Glomerular visceral epithelial cell (primary cell): ENCODE measurements at regions not wholly inside any gene's neighbourhood (a gene's known extent, or its start where the extent isn't known, plus 50 kb on each side); places are given as distances from the start of the nearest gene placed in this dataset.

ENCODE experiments used
- DNase-seq: peaks from one replicate; pipeline ENCODE4 v3.0.0-alpha.2; 2016; ENCODE audit errors: extremely low spot score

DNA sequence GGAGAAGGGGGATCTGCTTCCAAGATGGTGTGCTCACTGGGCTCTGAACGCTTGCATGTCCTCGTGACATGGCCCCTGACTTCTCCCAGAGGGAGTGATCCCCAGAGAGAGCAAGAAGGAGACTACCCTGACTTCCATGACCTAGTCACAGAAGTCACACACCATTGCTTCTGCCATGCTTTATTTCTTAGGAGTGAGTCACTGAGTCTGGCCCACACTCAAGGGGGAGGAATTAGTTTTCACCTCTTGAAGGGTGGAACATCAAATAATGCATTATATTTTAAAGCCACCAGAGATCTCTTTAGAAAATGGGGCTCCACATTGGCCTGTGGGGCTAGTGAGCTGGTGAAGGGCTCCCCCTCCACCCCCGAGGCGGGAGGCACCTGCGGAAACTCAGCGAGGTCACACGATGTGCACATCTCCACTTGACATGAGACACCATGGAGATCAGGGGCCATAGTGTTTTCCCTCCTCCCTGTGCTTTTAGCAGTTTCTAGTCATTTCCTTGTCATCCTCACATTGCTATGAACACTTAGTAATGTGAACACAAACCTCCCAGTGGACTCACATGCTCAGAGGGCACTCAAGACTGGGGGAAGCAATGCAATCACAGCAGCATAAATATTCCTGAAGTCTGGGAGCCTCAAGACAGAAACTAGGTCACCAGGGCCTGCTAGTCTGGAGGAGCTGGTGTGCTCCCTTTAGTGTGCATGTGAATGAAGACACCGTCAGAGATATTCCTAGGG is 87.4 kb upstream of the FZD10 start:
- DNase-seq: no peak

DNA sequence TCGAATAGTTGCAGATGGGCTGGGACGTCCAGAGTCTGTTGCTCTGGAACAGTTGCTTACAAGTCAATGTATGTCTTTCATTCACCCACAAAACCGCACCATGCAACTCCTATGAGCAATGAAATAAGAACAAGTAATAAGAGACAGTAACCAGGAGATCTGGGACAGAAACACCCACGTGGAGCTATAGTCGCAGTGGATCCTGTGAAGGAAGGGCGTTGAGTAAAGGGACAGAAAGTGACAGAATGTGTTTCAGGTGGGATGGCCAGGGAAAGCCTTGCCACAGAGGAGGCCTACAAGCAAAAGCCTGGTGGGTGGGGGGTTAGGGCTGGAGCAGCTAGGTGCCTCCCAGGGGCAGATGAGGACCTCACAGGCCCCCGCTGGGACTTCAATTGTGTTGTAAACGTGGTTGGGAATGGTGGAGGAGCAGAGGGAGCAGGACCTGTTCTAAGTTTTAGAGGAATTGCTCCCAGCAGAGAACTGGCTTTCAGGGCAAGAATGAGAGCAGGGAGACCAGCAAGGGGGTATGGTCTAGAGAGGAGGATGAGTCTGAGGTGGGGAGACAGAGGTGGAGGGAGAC is 86.7 kb upstream of the FZD10 start:
- DNase-seq: no peak

DNA sequence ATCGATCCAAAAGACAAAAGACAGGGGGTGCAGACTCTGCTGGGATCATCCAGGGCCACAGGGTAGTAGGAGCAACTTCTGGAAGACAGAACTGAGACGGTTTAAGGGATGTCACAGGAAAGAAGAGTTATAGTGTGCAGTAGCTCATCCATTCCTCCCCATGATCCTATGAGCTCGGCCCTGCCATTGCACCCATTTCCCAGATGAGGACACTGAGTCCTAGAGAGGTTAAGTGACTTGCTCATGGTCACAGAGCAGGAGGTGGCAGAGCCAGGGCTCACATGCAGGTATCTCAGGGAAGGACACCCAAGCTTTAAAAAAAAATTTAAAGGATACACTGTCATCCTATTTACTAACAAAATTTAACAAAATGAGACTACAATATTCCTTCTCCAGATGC is 86.1 kb upstream of the FZD10 start:
- no peak for DNase-seq

DNA sequence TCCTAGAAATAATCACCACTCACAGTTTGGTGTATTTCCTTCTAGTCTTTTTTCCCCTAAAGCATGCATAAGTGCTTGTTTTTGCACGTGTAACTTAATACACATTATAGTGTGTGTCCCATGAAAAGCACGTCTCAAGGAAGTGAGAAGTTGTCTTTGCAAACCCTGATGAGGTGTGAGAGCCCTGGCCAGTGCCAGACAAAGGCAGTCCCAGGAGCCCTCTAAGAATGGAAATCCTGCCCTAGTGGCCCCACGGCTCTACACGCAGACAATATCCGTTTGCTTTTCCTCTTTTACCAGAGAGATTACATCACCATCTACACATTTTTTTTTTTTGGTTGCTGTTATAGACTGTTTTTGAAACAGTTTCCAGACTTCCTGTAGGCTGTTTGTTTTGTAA is 85.5 kb upstream of the FZD10 start:
- no peak for DNase-seq

DNA sequence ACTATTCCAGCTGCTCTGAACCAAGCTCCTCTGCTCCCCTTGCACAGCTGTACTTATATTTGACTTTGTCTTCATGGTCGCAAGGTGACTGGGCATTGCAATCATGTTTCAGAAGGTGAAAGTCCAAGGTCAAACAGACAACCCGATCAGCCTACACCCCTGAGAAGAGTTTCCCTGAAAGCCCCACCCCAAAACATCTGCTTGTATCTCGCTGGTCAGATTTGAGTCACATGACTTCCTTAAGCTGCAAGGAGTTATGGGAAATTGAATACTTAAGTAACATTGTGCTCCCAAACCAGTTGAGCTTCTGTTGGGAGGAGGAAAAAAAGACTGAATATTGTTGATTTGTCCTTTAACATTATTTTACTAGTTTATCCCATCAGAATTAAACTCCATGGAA is 83.4 kb upstream of the FZD10 start:
- no peak for DNase-seq

DNA sequence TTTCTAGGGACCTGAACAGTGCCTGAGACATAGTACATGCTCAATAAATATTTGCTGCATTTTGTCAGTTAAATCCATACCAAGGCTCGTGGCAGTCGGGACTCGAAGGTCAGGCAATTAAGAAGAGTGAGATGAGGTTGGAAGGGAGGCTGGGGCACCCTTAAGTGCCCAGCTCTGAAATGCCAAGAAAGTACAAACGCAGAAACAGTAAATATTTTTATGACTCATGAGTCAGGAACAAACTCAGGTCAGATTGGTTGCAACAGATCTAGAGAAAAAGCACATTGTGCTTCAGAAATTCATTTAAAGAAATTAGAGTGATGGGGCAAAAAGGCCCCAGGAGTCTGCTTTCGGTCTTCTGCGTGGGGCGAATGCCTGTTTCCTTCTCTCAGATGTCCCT is 83.0 kb upstream of the FZD10 start:
- no peak for DNase-seq

DNA sequence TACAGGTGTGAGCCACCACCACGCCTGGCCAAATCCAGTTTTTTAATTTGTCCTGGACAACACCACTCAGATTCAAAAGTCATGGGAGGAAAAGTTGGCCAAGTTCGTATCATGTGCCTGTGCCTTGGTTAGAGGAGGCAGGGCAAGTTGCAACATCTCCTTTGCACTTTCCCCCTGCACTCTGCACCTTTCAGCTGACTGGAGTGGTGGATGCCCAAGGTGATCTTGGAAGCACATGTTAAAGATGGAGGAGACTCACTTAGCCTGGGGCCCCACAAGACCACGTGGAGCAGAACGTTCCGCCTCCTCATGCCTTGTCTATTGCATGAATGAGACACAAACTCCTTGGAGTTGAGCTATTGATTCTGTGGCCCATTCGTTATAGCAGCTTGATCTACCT is 82.1 kb upstream of the FZD10 start:
- no peak for DNase-seq

DNA sequence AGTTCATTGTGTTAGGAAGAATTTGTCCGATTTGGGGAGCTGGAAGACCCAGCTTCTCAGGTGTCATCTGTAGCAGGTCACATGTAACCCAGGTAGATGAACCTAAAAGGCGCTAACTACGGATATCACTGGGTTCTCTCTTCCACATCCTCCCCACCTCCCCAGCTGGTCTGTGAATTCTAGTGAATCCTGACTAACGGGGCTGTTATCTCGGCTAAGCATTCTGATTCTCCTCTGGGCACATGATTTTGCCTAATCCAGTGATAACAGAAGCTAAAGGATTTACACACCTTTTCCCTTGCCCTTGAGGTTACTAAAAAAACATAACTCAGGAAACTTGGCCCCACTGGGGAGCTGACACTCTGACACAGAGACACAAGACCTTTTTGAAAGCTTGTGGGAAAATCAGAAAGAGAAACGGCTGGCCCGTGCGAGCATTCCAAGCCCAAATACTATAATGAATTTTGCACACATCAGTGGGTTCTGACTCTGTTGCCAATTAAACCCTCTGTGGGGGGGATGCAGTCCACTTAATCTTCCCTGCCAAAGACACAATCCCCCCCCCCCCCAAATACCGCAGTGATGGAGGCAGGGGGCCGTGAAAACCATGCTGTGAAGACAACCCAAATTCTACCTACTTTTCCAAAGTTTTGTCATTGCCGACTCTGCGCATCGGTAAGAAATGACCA is 81.0 kb upstream of the FZD10 start:
- DNase-seq: no peak

DNA sequence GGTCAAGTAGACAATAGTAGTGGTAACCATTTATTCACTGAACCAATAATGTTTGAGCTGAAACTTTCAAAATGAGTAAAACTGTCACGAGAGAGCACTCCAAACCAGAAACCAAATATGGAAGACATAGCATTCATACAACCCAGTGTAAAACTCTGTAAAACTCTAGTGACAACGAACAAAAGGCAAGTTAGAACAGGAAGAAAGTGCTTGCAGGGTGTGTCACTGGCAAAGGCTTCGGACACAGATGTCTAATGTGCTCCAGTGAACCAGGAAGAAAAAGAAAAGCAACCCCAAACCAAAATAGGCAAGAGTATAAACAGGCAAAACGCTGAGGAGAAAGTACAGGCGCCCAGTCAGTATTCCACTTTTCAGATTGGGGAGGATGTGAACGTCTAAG is 79.3 kb upstream of the FZD10 start:
- no peak for DNase-seq

DNA sequence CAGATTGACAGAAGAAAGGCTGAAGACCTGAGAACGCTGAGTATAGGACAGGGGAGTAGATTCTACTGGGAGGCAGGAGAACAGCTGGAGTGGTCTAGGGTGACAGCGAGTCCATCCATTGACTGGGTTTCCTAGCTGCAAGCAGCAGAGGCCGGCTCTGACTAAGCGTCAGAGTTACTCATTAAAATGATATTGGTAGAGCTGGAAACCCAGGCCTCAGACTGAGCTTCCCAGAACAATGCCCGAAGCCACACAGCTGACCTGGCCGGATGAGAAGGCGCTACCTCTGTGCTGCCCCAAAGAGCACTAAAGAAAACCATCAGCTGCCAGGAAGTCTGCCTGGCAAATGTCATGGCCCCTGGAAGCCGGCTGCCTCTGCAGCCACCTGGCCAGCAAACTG is 78.5 kb upstream of the FZD10 start:
- no peak for DNase-seq

DNA sequence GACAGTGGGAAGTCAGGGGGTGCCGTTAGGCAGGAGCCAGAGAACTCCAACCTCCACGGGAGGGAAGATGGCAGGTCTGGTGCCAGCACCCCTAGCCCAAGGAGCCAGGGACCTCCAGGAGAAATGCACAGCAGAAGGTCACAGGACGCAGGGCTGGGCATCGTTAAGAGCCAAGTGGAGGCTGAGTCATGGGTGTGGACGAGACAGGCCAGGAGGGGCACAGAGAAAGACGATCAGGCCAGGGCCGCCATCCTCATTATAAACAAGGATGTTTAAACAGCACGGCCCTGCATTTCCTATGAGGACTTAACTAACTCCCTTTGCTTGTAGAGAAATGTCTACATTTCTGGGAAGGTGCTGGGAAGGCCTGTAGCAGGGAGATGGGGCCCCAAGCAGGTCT is 77.9 kb upstream of the FZD10 start:
- DNase-seq: no peak

DNA sequence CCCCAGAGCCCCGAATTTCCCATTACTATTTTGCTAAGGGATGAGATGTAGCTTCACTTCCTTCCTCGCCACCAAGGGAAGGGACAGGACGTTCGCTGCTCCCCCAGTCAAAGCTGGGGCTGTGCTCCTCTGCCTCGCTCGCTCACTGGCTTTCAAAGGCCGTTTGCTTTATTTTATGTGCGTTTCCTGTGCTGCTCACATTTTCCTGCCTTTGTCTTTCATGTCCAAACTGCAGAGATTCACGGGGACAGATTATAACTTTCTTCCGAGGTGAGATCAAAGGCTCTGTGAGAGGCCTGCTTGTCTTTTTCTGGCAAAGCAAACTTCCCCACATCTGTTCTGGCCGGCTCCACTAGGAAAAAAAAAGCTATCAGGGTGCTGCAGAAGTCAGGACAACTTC is 76.0 kb upstream of the FZD10 start:
- DNase-seq: no peak

DNA sequence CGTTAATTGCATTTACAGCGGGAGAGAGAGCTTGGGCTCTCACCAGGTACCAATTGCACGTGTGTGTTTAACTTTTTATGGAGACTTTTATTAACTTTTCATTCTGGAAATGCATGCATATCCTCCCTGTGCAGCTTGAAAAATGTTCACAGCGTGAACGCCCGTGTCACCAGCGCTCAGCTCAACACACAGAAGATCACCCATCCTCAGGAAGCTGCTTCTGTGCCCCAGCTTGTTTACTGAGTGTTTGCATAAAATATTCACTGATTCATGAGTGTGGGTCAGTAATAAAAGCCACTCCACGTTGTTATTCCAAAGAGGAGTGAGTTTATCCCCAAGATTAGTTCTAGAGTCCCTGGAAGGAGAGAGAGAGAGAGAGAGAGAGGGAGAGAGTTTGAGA is 75.5 kb upstream of the FZD10 start:
- no peak for DNase-seq

DNA sequence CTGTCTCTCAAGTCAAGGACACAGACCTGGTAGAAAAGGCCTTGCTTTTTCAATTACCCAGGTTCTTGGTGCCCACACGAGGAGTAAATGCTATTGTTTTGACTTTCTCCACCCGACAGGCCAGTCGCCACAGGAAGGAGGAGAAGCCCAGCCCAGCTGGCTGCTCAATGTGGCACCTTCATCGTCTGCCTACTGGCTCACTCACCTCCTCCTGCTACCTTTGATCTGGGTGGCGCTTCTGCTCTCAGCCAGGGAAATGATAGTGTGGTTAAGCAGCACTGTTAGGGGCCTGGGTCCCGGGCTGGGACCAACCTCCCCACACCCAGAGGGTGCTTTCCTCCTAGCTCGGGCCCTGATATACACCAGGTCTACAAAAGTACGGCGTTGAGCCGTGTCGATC is 75.0 kb upstream of the FZD10 start:
- no peak for DNase-seq

DNA sequence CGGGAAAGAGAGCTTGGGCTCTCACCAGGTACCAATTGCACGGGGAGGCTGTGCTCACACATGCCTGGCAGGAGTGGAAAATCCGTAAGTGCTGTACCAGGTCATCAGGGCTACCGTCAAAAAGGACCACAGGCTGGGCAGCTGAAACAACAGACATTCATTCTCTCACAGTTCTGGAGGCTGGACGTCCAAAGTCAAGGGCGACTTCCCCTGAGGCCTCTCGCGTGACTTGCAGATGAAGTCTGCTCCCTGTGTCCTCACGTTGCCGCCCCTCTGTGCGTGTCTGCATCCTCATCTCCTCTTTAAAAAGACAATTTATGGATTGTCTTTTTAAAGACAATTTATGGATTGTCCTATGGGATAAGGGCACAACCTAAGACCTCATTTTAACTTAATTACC is 73.8 kb upstream of the FZD10 start:
- no peak for DNase-seq

DNA sequence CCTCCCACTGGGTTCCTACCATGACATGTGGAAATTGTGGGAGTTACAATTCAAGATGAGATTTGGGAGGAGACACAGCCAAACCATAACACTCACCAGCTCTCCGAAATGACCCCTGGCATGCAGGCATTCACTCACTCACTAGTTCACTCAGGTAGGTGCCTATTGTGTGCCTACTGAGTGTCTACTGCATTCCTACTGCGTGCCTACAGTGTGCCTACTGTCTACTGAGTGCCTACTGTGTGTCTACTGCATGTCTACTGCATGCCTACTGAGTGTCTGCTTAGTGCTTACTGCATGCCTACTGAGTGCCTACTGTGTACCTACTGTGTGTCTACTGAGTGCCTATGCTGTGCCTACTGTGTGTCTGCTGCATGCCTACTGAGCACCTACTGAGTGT is 71.7 kb upstream of the FZD10 start:
- DNase-seq: no peak

DNA sequence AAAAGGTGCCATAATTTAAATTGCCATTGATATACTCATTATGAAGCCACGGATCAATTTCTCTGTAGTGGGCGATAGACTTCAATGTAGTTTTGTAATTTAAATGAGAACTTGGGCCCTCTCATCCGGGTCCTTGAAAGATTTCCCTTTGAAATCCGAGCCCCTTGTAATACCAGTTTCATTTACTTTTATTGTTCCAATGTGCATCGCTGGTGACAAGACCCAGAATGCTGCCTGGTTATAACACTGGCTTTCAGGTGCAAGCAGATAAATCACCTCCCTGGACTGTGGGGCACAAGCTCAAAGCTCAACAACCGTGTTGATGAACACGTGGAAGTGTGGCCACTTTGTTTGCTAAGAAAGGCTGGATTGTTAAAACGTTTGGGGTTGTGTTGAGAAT is 68.9 kb upstream of the FZD10 start:
- no peak for DNase-seq

DNA sequence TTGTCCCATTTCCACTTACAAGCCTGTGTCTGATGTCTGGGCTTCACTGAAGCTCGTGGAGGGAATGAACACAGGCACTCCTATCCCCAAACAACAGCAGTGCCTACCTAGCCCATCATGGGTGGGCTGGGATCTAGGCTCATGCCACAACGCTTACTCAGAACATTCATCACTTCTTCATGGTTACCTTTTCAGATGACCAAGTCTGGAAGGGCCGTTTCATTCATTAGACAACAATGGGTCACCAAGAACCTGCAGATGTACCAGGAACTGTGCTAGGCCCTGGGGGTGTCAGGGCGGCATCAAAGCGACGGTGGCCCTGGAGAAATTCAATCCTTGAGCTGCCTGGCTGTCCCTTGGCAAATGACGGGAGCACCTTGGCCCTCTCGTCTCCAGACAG is 64.9 kb upstream of the FZD10 start:
- no peak for DNase-seq

DNA sequence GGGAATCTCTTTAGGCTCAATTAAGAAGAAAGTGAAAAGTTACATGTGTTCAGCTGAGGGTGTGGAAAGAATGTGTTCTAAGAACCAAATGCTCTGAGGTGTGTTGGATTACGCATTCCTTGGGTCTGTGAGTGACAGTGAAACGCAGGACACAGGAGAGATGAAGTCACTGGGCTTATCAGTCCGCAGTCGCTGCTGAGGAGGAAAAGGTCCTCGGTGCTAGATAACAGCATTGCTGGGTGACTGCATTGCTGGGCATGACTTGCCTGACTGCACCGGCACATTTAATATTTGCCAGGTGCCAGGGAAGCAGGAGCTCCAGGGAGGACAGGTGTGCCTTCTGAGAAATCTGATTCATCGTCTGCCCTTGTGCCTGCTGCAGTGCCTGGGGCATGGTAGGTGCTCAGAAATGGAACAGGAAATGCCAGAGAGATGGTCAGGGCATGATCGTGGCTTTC is 64.4 kb upstream of the FZD10 start:
- DNase-seq: no peak

DNA sequence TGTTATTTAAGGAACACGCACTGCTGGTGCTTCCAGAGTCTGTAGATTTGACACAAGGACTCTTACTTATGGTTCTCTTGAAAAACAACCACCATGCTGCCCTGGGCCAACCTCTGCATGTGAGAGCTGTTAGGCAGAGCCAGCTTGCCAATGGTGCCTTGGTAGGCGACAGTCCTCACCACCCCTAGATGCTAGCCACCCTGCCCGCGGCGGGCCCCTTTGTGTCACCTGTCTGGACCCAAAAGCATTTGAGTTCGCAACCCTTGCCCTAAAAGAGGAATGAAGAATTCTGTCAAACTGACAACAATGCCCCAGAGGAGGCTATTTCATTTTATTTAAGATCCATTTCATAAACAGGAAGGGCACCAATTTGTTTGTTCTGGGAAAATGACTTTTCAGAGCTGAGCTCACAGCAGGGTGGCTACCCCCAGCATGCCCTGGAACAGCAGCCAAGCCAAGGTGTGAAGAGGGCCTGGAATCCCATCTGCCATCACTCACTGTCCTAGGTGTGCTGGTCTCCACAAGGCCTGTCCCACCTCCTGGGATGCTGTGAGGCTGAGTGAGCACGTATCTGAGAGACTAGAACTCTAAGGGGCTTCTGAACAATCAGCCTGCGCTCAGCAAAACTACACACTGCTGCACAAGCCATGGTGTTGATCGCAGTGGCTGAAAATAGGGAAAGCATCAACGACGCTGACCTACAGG is 63.8 kb upstream of the FZD10 start:
- DNase-seq: no peak

DNA sequence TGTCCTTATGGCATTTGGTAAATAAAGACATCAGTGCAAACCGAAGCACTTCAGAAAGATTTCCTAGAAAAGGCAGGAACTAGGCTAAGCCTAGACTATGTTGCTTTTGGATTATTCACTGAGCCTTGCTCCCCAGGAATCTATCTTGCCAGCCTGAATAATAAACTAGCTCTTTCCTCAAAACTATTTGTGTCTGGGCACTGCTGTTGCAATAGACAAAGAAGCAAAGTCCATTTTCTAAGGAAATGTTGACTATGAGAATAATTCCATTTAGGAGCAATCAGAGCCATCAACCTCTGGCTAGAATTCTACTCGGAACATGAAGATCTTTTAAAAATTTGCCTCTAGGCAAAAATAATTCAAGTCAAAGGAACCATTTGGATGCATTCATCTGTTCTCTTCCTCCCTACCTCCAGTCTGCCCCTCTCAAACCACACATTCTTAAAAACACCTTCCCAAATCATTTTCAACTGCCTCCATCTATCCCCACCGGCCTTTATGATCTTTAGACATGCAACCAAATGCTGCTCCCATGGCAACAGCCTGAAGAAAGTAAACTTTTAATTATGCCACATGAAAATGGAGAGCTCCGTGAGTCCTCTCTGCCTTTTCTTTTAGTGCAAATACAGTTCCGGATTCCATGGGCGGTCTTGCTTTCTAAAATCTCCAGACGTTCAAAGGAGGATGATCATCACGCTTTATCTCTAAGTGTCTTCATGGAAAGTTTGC is 61.5 kb upstream of the FZD10 start:
- no peak for DNase-seq

DNA sequence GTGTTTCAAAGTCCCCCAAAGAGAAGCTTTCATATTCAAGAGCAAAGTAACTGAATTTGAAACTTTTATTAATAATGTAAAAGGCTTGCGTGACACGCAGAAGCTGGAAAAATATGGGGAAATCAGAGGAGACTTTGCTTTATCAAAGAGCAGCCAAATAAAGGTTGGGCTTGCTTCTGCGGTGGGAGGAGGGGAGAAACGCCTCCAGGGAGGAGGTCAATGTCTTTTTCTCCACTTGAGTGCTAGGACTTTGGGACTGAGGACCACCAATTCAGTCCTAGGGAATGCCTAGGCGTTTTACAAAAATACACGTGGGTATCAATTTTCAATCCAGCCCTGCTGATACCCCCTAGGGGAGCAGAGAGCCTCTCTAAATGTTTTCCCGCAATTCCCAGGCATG is 60.9 kb upstream of the FZD10 start:
- DNase-seq: no peak
